GM18907 (cell line): ENCODE measurements at regions not wholly inside any gene's neighbourhood (a gene's known extent, or its start where the extent isn't known, plus 50 kb on each side); places are given as distances from the start of the nearest gene placed in this dataset.
A peak's percentile ranks its signal among the peaks of the same experiment; 100 is the strongest.
"Not testable (repeated sequence)": the region's sequence is repeated elsewhere in the genome, so short reads cannot be mapped to it uniquely, and the experiment has no call there.

Experiments used
- ATAC-seq: cut with Tn5 transposase; IDR thresholded peaks from one replicate; pipeline ENCODE4 v1.9.1; 2021; ENCODE audit warnings: mild to moderate bottlenecking, moderate library complexity; ENCODE audit not compliant: unreplicated experiment

DNA sequence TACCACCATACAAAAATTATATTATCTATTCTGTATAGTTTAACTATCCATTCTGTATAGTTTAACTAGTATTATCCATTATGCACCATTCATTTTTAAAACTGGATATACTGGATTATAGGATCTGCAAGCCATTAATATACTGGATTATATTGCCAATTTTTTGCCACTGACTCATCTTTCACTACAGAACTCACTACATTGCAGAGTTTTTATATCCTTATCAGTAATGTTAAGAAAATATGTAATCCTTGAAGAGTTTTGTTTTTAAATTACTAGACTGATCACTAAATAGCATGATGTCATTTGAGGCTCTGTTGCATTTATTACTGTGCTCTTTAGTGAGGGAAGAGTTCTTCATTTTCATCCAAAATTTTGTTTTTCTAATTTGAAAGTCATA is 109.8 kb upstream of the SNX2 start:
- ATAC-seq = no peak

DNA sequence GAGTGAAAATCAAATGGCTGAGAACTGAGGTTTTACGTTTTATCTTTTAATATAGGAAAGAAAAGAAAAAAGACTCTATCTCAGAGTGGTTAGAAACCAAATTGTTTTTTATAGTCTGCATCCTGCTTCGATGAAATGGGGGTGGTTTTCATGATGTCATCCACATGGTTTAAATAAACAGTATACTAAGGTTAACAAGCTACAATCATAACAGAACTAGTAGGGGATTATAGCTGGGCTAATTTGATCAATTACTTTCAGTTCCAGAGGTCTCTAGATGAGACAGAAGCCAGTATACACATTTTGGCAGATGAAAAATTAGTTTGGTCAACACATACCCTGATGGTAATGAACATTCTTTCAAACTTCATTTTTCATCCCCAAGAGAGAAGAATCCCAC is 106.3 kb upstream of the SNX2 start:
- peak; percentile 66 for ATAC-seq

DNA sequence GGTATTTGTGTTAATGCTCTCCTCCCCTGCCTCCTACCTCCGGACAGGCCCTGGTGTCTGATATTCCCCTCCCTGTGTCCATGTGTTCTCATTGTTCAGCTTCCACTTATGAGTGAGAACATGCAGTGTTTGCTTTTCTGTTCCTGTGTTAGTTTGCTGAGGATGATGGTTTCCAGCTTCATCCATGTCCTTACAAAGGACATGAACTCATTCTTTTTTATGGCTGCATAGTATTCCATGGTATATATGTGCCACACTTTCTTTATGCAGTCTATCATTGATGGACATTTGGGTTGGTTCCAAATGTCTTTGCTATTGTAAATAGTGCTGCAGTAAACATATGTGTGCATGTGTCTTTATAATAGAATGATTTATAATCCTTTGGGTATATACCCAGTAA is 105.2 kb upstream of the SNX2 start:
- not testable (repeated sequence) for ATAC-seq

DNA sequence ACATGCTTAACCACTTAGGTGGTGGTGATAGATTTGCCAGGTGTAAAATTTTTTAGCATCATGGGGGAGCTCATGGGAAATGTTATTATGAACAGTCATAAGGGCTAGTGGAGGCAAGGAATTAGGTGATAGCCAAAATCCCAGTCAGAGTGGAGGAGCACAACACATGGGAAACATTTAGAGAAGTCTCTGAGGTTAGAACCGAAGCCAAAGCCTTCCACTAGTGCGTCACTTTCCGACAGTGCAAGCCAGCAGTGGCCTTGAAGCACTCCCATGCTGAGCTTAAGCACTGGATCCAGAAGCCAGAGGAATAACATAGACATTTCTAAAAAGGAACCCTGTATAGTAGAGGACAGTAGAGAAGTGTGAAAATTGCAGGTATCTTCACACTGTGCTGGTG is 101.5 kb upstream of the SNX2 start:
- ATAC-seq = no peak

DNA sequence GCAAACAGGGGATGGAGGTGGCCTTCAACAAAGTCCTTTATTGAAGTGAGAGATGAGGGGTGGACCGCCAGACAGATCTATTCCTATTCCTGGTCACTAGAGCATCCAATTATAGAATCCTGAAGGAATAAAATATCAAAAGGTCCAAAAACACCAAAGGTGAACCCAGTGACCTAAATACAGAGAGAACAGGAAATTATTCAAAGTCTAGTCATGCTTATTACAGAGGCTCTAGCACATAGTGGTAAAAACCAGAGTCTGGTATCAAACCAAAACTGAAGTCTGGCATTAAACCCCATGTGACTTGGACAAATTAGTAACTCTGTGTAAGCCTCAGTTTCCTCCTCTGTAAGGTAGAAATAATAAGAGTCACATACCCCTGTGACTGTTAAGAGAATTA is 100.5 kb upstream of the SNX2 start:
- ATAC-seq = no peak

DNA sequence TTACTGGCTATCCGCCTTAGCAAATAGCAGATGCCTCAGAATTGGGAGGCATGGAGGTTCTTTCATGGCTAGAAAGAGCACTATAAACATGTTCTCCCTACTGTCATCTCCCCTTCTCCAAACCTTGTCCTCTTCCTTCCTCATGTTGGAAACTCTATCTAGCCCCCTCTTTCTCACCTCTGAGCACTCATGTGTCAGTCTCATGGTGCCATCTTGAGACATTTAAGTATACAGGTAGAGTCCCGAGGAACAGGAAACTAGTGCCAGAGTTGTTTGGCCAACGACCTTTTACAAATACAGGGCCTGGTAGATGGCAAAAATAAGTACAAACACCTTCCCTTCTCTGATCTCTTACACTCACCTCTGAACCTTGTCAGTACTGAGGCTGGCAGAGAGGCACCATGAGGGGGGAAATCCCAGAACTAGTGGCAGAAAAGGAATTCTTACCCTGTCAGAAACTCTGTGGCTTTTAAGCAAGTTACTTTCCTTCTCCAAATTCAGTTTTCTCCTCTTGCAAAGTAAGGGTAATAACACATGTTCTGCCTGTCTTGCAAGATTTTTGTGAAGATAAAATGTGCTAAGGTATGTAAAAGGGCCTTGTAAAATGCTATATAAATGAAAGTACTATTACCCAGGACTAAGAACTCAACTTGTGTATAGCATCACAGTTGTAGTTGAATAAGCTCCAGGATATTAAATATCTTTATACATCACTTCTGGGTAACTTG is 94.1 kb upstream of the SNX2 start:
- no peak for ATAC-seq

DNA sequence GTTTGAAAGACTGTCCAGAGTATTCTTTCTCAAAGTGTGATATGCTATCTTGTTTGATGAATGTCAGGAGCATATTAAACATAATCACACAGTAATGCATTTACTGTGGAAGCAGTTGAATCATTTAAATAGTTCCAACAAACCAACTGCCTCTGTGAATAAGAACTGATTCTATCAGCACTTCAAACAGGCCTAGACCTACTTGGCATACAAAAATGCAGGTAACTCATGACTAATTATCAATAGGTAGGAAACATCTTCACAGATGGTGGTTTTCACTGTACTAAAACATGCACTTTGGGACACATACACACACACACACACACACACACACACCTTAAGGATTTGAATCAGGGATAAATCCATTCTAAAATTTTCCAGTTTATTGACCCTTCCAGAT is 91.2 kb upstream of the SNX2 start:
- ATAC-seq = no peak

DNA sequence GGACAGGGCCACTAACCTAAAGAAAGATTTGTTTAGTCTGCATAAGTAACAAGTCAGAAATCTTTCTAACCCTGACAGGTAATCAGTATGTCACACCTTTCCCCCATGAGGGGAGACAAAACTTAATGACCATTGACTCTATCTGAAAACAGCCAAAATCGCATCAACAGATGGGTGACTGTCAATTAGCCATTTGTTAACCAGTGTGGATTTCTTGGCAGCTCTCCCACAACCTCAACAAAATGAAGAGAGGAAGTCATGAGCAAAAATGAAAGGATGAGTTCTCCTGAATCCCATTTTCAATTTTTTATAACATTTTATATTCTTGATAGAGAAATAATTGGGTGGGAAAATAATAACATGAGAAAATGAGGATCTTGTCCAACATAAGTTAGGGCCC is 84.6 kb upstream of the SNX2 start:
- ATAC-seq = no peak

DNA sequence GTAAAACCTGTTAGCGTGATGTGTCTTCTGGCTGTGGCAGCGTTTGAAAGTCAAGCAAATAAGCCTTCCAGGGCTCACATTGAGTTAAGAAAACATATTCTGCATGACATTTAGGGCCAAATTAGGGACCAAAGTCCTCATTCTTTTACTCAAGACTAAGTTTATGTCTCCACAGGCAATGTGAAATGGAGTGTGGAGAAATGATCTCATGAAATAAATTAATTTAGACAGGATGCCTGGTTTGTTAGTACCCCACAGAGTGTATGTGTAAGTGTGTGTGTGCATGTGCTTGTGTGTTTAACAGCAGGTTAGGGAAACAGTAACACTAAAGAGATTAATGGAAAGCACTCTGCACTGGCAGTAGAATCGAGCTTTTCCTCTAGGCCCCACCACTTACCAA is 82.9 kb upstream of the SNX2 start:
- no peak for ATAC-seq

DNA sequence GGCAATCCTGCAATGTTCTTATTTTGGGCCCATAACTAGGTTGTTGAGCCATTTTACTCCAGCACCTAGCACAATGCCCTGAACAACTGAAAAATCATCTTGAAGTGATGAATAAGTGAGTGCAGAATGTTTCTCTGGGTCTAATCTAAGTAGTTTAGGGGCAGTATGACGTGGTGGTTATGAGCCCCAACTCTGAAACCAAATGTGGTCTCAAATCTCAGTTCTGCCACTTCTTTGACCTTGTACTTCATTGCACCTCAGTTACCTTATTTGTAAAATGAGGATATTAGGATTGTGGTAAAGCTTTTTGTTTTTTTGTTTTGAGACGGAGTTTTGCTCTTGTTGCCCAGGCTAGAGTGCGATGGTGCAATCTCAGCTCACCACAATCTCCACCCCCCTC is 80.9 kb upstream of the SNX2 start:
- ATAC-seq = no peak

DNA sequence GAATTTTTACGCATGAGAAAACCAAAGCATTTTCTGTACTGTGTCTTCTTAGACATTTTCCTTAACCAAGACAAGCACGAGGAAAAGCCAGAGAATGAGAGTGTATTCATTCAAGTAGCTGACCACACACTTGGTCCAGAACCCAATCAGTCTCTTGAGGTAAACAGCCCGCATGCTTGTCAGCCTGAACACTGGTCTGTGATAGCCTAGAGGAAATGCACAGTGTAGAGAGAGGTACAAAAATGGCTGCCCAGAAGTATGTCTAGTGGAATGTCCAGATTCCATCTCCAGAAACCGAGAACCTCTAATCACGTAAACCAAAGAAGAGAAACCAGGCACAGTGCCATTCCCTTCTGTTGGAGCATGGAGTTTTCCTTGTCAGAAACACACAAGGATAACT is 80.0 kb upstream of the SNX2 start:
- no peak for ATAC-seq

DNA sequence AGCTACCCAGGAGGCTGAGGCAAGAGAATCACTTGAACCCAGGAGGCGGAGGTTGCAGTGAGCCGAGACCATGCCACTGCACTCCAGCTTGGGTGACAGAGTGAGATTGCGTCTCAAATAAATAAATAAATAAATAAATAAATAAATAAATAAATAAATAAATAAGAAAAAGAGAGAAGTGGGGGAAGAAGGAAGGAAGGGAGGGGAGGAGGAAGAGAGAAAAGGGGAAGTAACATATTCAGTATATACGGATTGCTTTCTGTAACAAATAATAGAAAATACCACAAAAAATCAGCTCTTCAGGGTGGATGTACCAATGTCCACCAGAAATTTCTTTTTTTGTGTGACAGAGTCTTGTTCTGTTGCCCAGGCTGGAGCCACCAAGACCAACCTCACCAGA is 78.1 kb upstream of the SNX2 start:
- ATAC-seq = not testable (repeated sequence)

DNA sequence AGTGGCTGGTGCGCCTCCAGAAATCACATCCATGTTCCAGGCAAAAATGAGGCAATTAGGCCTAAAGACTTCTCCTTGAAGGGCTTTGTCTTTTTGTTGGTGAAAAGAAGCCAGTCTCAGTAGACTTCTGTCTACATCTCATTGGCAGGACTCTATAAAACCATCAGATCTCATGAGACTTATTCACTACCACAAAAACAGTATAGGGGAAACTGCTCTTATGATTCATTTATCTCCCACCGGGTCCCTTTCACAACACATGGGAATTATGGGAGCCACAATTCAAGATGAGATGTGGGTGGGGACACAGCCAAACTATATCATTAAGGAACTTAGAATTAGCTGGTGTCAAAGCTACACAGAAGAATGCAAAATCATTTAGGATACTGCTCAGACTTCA is 77.7 kb upstream of the SNX2 start:
- ATAC-seq = no peak

DNA sequence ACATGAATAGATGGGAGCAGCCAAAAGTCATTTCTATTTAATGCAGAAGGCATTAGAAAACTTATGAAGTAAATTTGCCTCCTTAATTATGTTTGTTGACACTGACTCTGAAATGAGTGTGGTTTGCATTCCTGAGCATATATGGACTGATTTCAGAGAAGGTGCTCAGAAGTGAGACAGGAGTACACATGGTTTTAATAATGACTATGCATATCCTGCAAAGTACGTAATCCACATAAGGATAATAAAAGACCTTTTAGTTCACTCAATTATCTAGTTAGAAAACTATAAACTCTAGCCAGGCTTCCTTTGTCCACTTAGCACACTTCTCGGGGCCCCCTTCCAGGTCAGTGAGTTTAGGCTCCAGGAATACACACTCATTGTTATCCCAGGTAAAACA is 75.7 kb upstream of the SNX2 start:
- no peak for ATAC-seq

DNA sequence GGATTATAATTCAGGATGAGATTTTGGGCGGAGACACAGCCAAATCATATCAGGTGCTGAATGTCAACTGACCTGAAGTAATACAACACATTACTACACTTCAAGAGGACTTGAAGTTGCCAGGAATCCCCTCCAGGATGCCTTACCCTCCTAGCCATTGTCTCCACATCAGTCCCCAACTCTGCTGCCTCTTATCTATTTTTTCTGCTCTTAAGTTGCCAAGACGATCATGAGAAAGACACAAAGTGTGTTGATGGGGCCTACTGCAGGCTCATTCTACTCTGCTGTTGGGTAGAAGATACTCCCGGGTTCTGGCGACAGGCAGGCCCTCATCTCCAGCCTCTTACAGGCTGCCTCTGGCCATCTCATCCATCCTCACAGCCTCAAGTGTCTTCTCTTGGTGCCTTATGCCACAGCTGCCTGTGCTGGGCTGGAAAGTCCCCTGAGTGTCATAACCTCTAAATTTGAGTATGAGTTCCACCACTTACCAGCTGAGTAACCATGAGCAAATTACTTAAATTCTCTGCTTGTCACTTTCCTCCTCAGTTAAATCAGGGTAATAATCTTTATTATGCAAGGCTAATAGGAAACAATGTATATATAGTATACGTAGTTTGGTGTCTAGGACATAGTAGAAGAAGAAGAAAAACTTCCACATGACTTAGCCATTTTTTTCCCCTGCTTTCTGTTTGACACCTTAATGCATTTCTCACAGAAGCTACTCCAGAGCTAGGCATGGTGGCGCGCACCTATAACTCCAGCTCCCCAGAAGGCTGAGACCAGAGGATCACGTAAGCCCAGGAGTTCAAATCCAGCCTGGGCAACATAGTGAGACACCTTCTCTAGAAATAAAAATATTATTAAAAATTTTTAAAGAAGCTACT is 73.0 kb upstream of the SNX2 start:
- ATAC-seq = peak; percentile 99

DNA sequence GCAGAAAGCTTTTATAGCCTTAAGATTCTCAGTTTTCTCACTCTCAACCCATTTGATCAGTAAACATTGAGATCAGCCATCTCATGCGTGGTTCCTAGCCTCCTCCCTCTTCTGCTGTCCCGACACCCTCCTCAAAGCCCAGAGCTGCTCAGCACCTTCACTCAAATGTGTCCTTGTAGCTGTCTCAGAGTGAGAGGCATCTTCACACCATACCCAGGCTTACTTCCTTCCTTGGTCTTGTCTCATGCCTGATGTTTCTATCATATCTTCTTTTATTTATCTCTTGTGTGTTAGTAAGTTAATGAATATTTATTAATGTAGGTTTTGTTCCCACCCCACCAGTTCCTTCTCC is 72.4 kb upstream of the SNX2 start:
- peak; percentile 42 for ATAC-seq

DNA sequence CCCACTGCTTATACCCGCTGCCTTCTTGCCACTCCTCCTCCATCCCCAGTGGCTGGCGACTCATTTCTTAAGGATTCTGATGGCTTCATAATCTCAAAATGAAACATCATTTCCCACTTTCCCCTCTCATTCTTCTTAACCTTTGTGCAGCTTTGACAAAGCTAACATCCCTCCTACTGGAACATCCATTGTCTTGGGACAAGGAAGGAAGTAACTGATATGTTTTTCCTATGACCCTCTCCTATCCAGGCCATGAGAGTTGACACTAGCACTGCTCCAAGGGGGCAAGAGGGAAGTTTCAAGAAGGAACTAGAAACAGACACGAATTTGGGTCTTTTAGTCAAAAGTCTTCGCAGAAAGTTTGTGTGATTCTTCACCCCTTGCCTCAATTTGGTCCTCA is 71.7 kb upstream of the SNX2 start:
- no peak for ATAC-seq

DNA sequence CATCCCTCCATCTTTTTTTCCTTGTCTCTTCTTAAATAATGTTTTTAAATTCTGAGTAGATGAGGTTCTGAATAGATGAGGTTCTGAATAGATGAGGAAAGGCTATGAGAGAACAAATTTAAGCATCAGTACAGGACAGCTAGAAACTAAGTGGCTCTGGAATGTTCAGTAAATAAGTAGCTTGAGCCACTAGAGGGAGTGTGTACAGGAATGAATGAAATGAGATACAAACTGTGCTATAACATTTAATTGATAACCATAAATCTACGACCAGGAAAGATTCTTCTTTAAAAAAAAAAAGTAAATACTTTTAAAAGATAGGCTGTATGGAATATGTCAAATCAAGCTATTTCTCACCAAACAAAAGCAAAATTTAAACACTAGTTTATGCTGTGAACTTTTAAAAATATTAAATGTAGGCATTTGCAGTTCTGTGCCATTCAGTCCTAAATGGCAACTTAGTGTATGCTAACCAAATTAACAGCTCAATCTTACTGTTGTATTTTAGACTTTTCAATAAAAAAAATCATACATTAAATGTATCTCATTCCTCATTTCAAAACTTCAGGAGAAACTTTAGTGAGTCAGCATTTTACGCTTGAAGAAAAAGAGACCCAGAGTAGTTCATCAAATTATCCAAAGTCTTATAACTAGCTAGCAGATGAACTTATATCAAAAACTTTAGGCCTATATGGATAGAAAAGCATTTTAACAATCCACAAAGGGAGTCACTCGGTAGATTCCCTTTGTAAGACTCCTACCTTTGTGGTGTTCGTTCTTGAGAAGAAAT is 70.4 kb upstream of the SNX2 start:
- no peak for ATAC-seq

DNA sequence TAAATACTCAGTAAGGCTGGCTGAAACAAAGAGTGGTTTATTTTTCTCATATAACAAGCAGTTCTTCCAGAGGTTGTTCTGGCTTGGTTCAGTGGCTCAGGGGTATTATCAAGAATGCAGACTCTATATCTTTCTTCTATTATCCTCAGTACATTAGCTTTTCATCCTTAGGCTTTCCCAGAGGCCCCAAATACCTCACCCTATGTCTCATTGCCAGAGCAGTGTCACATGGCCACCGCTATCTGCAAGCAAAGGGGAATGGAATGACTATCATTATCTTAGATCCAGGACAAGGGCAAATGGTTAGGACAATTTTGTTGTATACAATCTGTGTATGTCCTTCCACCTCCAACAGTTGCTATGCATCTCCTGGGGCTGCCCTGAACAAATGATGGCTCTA is 69.0 kb upstream of the SNX2 start:
- ATAC-seq = no peak

DNA sequence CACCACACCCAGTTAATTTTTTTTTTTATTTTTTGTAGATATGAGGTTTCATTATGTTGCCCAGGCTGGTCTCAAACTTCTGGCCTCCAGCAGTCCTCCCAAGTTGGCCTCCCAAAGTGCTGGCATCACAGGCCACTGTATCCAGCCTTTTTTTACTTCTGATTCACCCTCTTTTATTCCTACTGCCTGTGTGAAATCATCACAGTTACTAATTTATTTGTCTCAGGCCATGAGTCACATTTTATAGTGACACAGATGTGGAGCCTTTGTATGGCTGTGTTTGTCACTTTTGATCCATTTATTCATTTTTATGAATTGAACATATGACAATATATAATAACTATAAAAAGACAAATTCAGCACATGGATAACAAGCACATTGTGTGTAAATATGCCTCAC is 67.1 kb upstream of the SNX2 start:
- ATAC-seq = no peak

DNA sequence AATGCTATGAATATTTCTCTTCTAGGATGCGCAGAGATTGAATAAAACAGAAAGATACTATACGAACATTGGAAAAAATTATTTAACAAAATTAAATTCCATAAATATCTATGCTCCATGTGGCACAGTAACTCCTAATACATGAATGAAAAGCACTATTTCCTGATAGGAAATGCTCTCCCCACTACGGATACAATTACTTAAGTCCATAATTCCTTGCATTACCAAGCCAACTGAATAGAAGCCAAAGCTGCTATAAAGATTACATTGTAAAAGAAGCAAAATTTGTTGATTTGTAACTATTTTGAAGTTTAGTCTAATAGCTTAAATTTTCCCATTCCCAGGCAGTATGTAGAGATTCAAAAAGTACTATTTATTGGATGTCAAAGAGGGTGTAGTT is 61.8 kb upstream of the SNX2 start:
- ATAC-seq = no peak

DNA sequence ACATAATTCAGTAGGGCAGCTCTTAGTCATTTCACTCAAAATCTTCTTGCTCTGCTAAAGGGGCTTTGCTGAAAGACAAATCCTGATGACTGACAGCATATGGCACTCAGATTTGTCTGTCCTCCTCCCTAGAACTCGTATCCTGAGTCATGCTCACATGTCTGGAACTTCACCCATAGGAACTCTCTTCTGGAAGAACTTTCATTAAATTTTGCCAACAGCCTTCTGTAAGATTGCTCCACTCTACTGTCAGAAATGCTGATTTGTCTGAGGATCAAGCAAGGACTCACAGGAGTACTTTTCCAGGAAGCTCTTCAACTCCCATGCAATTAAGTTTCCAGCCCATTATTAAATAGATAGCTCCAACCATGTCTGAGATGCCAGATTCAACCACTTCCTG is 59.8 kb upstream of the SNX2 start:
- no peak for ATAC-seq
